HEK293 (cell line): ENCODE measurements at regions not wholly inside any gene's neighbourhood (a gene's known extent, or its start where the extent isn't known, plus 50 kb on each side); places are given as distances from the start of the nearest gene placed in this dataset.

Source experiments
- FEZF1 ChIP-seq: fragments of 450-650 bp; formaldehyde crosslinking; IDR thresholded peaks from 2 replicates; pipeline ENCODE4 v1.5.1; 2016; ENCODE audit warnings: missing biosample characterization, missing genetic modification characterization
- GFI1B ChIP-seq: fragments of 450-650 bp; formaldehyde crosslinking; IDR thresholded peaks from 2 replicates; pipeline ENCODE4 v1.5.1; 2016; ENCODE audit warnings: missing biosample characterization, missing genetic modification characterization
- GLI2 ChIP-seq: fragments of 450-650 bp; formaldehyde crosslinking; IDR thresholded peaks from 2 replicates; pipeline ENCODE4; 2017; ENCODE audit warnings: missing biosample characterization, missing genetic modification characterization, low read depth, borderline replicate concordance
- GLI4 ChIP-seq: fragments of 450-650 bp; formaldehyde crosslinking; IDR thresholded peaks from 2 replicates; pipeline ENCODE4 v1.5.1; 2016; ENCODE audit warnings: missing biosample characterization, missing genetic modification characterization
- SALL2 ChIP-seq: fragments of 450-650 bp; formaldehyde crosslinking; IDR thresholded peaks from 2 replicates; pipeline ENCODE4 v1.5.0; 2017; ENCODE audit warnings: missing biosample characterization, mild to moderate bottlenecking, missing genetic modification characterization, borderline replicate concordance
- ZBTB7A ChIP-seq: fragments of 450-650 bp; formaldehyde crosslinking; IDR thresholded peaks from 2 replicates; pipeline ENCODE4 v1.5.1; 2016; ENCODE audit warnings: low read depth, missing biosample characterization, missing genetic modification characterization
- ZNF138 ChIP-seq: fragments of 450-650 bp; formaldehyde crosslinking; IDR thresholded peaks from 2 replicates; pipeline ENCODE4 v1.5.1; 2016; ENCODE audit warnings: missing biosample characterization, missing genetic modification characterization, borderline replicate concordance
- ZNF16 ChIP-seq: fragments of 450-650 bp; formaldehyde crosslinking; IDR thresholded peaks from 2 replicates; pipeline ENCODE4 v1.5.1; 2016; ENCODE audit warnings: low read depth, missing biosample characterization, missing genetic modification characterization
- ZNF501 ChIP-seq: fragments of 450-650 bp; formaldehyde crosslinking; IDR thresholded peaks from 2 replicates; pipeline ENCODE4 v1.5.1; 2016; ENCODE audit warnings: missing biosample characterization, missing genetic modification characterization
- ZNF660 ChIP-seq: fragments of 450-650 bp; IDR thresholded peaks from 2 replicates; pipeline ENCODE4 v1.5.1; 2018; ENCODE audit warnings: missing biosample characterization, mild to moderate bottlenecking, missing genetic modification characterization
- TF ChIP-seq, protein P1 (sequence below): sonication (generic); formaldehyde crosslinking; IDR thresholded peaks from 2 replicates; pipeline ENCODE4 v1.8.1; 2022; ENCODE audit warnings: mild to moderate bottlenecking, moderate library complexity, missing genetic modification reagents
- TF ChIP-seq, protein P2 (sequence below): fragments of 450-650 bp; formaldehyde crosslinking; IDR thresholded peaks from 2 replicates; pipeline ENCODE4 v1.5.1; 2016; ENCODE audit warnings: missing biosample characterization, missing genetic modification characterization

DNA sequence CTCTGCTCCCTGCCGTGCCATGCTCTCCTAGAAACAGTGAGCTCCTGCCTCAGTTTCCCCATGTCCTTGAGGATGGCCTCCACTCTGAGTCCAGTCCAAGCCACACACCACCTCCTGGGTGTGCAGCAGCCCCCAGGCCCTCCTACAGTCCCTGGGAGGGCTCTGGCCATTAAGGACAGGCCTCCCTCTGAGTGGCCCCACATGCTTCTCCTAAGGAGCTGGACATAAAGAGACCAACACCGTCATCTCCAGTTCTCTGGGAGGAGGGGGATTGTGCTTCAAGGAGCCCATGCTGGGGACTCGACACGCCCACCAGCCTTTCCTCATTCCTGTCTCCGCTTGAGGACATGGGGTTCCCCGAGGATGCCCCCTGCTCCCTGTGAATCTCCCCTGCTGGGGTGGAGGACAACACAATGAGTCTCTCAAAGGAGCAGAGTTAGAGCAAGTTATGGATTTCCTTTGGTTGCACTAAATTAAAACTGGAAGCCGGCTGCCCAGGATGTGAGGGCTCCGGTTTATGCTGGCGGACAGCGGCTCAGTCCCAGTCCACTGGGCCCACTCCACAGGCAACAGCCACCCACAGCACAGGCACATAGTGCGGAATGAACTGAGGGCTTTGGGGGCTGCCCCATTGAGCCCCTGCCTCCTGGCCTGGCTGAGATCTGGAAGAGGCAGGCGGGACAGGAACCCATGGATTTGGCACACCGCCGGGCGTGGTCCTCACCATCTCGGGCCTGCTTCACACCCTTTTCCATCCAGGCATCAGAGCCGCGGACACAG is 165.6 kb upstream of the IQSEC1 start:
- TF ChIP-seq ZNF138 = no peak
- TF ChIP-seq, protein P1, sequence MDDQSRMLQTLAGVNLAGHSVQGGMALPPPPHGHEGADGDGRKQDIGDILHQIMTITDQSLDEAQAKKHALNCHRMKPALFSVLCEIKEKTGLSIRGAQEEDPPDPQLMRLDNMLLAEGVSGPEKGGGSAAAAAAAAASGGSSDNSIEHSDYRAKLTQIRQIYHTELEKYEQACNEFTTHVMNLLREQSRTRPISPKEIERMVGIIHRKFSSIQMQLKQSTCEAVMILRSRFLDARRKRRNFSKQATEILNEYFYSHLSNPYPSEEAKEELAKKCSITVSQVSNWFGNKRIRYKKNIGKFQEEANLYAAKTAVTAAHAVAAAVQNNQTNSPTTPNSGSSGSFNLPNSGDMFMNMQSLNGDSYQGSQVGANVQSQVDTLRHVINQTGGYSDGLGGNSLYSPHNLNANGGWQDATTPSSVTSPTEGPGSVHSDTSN (CRISPR knock-in tag) = no peak
- TF ChIP-seq GFI1B (tag by site-specific recombination) = no peak
- TF ChIP-seq, protein P2, sequence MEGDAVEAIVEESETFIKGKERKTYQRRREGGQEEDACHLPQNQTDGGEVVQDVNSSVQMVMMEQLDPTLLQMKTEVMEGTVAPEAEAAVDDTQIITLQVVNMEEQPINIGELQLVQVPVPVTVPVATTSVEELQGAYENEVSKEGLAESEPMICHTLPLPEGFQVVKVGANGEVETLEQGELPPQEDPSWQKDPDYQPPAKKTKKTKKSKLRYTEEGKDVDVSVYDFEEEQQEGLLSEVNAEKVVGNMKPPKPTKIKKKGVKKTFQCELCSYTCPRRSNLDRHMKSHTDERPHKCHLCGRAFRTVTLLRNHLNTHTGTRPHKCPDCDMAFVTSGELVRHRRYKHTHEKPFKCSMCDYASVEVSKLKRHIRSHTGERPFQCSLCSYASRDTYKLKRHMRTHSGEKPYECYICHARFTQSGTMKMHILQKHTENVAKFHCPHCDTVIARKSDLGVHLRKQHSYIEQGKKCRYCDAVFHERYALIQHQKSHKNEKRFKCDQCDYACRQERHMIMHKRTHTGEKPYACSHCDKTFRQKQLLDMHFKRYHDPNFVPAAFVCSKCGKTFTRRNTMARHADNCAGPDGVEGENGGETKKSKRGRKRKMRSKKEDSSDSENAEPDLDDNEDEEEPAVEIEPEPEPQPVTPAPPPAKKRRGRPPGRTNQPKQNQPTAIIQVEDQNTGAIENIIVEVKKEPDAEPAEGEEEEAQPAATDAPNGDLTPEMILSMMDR (tag by site-specific recombination) = no peak
- TF ChIP-seq ZNF660 (tag by site-specific recombination) = no peak
- no peak for TF ChIP-seq SALL2
- TF ChIP-seq GLI4 (tag by site-specific recombination) = no peak
- no peak for TF ChIP-seq FEZF1 (tag by site-specific recombination)
- TF ChIP-seq ZBTB7A (tag by site-specific recombination) = no peak
- no peak for TF ChIP-seq GLI2 (tag by site-specific recombination)
- TF ChIP-seq ZNF16 (tag by site-specific recombination) = no peak
- no peak for TF ChIP-seq ZNF501
